GM12878 (cell line): ENCODE measurements at regions not wholly inside any gene's neighbourhood (a gene's known extent, or its start where the extent isn't known, plus 50 kb on each side); places are given as distances from the start of the nearest gene placed in this dataset.
"Not testable (repeated sequence)": the region's sequence is repeated elsewhere in the genome, so short reads cannot be mapped to it uniquely, and the experiment has no call there.

Experiments used
- ATF3 ChIP-seq: IDR thresholded peaks from 2 replicates; pipeline ENCODE4 v1.6.1; 2011; ENCODE audit warnings: low read depth, mild to moderate bottlenecking, low read length, moderate library complexity, borderline replicate concordance; ENCODE audit errors: extremely low read depth
- BHLHE40 ChIP-seq, 2 experiments: fragments of 450-650 bp in 1 of 2; IDR thresholded peaks; 2 replicates each; pipeline ENCODE4 v1.6.1; 2011 to 2017; ENCODE audit warnings: low read depth in 2 of 2, borderline replicate concordance in 1 of 2, improper control_type of control experiment in 1 of 2, low read length in 1 of 2, mild to moderate bottlenecking in 1 of 2
- CTCF ChIP-seq, 3 experiments: IDR thresholded peaks in 2 of 3; conservative IDR thresholded peaks in 1 of 3; 2 replicates each; pipeline ENCODE4 v1.5.1; 2011; ENCODE audit warnings: low read depth in 3 of 3, low read length in 3 of 3, mild to moderate bottlenecking in 3 of 3, control low read depth in 2 of 3, moderate library complexity in 2 of 3, inconsistent platforms in 1 of 3, mixed read lengths in 1 of 3; ENCODE audit not compliant: control insufficient read depth in 2 of 3, insufficient read depth in 1 of 3; ENCODE audit errors: extremely low read depth in 1 of 3
- EP300 ChIP-seq, 2 experiments: fragments of 150-350 bp in 1 of 2; IDR thresholded peaks; 2 replicates each; pipeline ENCODE4 v1.6.1; 2011 to 2012; ENCODE audit warnings: low read depth in 2 of 2, low read length in 2 of 2, borderline replicate concordance in 1 of 2, improper control_type of control experiment in 1 of 2, inconsistent platforms in 1 of 2; ENCODE audit not compliant: control insufficient read depth in 1 of 2
- ETV6 ChIP-seq, 2 experiments: fragments of 450-650 bp in 1 of 2; IDR thresholded peaks in 1 of 2; conservative IDR thresholded peaks in 1 of 2; 2 replicates each; pipeline ENCODE4 v1.6.1; 2014; ENCODE audit warnings: antibody characterized with exemption in 1 of 2, borderline replicate concordance in 1 of 2, low read depth in 1 of 2, mild to moderate bottlenecking in 1 of 2, moderate library complexity in 1 of 2
- FOXK2 ChIP-seq: fragments of 450-650 bp; IDR thresholded peaks from 2 replicates; pipeline ENCODE4 v1.6.1; 2017; ENCODE audit warnings: mild to moderate bottlenecking, moderate library complexity
- POLR2A ChIP-seq: IDR thresholded peaks from 2 replicates; pipeline ENCODE4 v1.6.1; 2011; ENCODE audit warnings: low read depth, mild to moderate bottlenecking, low read length
- SP1 ChIP-seq: IDR thresholded peaks from one replicate; pipeline ENCODE4 v1.6.1; 2011; ENCODE audit warnings: low read depth, low read length
- TAF1 ChIP-seq: IDR thresholded peaks from 2 replicates; pipeline ENCODE4 v1.6.1; 2011; ENCODE audit warnings: mild to moderate bottlenecking, low read depth, low read length, borderline replicate concordance
- USF2 ChIP-seq: IDR thresholded peaks from 2 replicates; pipeline ENCODE4 v1.6.1; 2011; ENCODE audit warnings: low read depth, low read length, improper control_type of control experiment, borderline replicate concordance
- ZNF274 ChIP-seq: IDR thresholded peaks from one replicate; pipeline ENCODE4 v1.8.0; 2011; ENCODE audit not compliant: insufficient read length, insufficient read depth

GRCh38 chr13:111702059-111702458 is 364.9 kb upstream of the SOX1 start:
- not testable (repeated sequence) for TF ChIP-seq FOXK2; TAF1; CTCF (IDR thresholded peaks at IDR 0.05 in 2 of 3, conservative IDR thresholded peaks at IDR 0.05 in 1 of 3; ENCODE audit: control insufficient read depth in 2 of 3, extremely low read depth in 1 of 3, insufficient read depth in 1 of 3, low read depth in 3 of 3, low read length in 3 of 3); SP1; ATF3; ZNF274; ETV6 (conservative IDR thresholded peaks at IDR 0.05 in 1 of 2, IDR thresholded peaks at IDR 0.05 in 1 of 2; ENCODE audit: borderline replicate concordance in 1 of 2, low read depth in 1 of 2); EP300 (IDR thresholded peaks at IDR 0.05; ENCODE audit: borderline replicate concordance in 1 of 2, control insufficient read depth in 1 of 2, low read depth in 2 of 2, low read length in 2 of 2); BHLHE40 (IDR thresholded peaks at IDR 0.05; ENCODE audit: borderline replicate concordance in 1 of 2, low read depth in 2 of 2, low read length in 1 of 2); USF2; POLR2A
